ENCODE measurements at regions not wholly inside any gene's neighbourhood (a gene's known extent, or its start where the extent isn't known, plus 50 kb on each side); places are given as distances from the start of the nearest gene placed in this dataset.

GRCh38 chr15:100703032-100703578 lies 100.7 kb downstream of the ASB7 start:
- DNase-seq = no peak
- WGBS (ENCODE audit: insufficient coverage, low coverage, low lambda C conversion rate, missing lambda C conversion rate) = 21% methylated on average over 2 of the region's 3 CpGs

GRCh38 chr15:100703671-100704070 lies 101.3 kb downstream of the ASB7 start:
- intact Hi-C loops (cut with DNase I) = no loop called here
- no peak for ATAC-seq
- H3K9me3 ChIP-seq = no peaks in the 10 kb centered on the region
- 82% methylated on average over 10 of the region's 10 CpGs for WGBS (ENCODE audit: insufficient coverage, low coverage, low lambda C conversion rate, missing lambda C conversion rate)
- no peak overlapping the region for H3K4me3 ChIP-seq
- peaks cover 0 to 40% of the 10 kb centered on the region in 2 donors for H3K27me3 ChIP-seq
- H3K4me1 ChIP-seq = no peaks in the 10 kb centered on the region
- no peak overlapping the region for H3K27ac ChIP-seq
- H3K36me3 ChIP-seq = no peaks in the 10 kb centered on the region
- TF ChIP-seq POLR2A (IDR thresholded peaks at IDR 0.05) = no peak
- no peak for TF ChIP-seq CTCF (IDR thresholded peaks at IDR 0.05)
- DNase-seq = no peak

More at GRCh38 chr15:100703032-100703578, 100.7 kb downstream of the ASB7 start:
- Histone ChIP-seq H3K4me1 (no peaks in the 10 kb centered on the region), H3K9me3 (no peaks in the 10 kb centered on the region), H3K4me3 (no peak overlapping the region), H3K36me3 (no peaks in the 10 kb centered on the region), H3K27me3 (peaks cover 0 to 42% of the 10 kb centered on the region in 2 donors), H3K27ac (no peak overlapping the region)
- no peak for ATAC-seq
- TF ChIP-seq POLR2A (IDR thresholded peaks at IDR 0.05) (no peak), CTCF (IDR thresholded peaks at IDR 0.05) (no peak)
- intact Hi-C loops (cut with DNase I) = no loop called here

DNA sequence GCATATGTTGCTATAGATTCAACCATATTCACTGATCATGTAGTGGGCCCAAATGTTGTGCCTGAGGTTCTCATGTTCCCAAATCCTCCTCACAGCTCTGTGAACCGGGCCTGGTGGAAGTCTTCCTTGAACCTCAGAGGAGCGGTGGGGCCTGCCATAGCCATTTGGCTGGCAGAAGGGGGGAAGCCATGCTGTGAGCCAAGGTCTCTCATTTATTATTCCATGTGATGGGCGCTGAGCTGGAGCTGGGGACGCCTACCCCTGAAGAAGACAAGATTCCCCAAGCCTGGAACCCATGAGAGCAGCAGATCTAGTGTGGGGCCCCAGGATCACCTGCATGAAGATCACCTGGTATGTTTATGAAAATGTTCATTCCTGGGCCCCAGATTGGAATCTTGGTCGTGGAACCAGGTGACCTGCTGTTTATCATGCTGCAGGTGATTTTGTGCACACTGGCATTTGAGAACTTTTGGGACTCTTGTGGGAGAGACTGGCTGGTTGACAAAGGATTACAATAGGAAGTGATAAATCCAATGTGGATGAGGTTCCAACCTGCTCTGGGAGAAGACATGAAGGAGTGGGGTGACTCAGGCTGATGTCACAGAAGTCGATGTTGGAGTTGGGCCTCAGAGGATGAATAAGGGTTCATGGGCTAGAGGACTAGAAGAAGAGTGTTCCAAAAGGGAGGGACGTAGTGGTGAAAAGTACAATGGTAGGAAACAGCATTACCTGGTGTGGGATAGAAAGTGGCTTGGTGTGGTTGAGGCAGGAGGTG lies 102.1 kb downstream of the ASB7 start:
- ATAC-seq (no peak), DNase-seq (no peak)
- intact Hi-C loops (cut with DNase I) = no loop called here
- TF ChIP-seq POLR2A (IDR thresholded peaks at IDR 0.05) (no peak), CTCF (IDR thresholded peaks at IDR 0.05) (no peak)
- no peak overlapping the region for H3K4me3 ChIP-seq
- peaks cover 0 to 48% of the 10 kb centered on the region in 2 donors for H3K27me3 ChIP-seq
- no peaks in the 10 kb centered on the region for H3K4me1 ChIP-seq
- no peaks in the 10 kb centered on the region for H3K9me3 ChIP-seq
- no peaks in the 10 kb centered on the region for H3K36me3 ChIP-seq
- H3K27ac ChIP-seq = no peak overlapping the region
- 84% methylated on average over 6 of the region's 7 CpGs for WGBS (ENCODE audit: insufficient coverage, low coverage, low lambda C conversion rate, missing lambda C conversion rate)

GRCh38 chr15:100705065-100705464 lies 102.7 kb downstream of the ASB7 start:
- TF ChIP-seq POLR2A (IDR thresholded peaks at IDR 0.05) (no peak), CTCF (IDR thresholded peaks at IDR 0.05) (no peak)
- Histone ChIP-seq H3K4me1 (no peaks in the 10 kb centered on the region), H3K27ac (no peak overlapping the region), H3K36me3 (no peaks in the 10 kb centered on the region), H3K4me3 (no peak overlapping the region), H3K27me3 (peaks cover 0 to 49% of the 10 kb centered on the region in 2 donors), H3K9me3 (no peaks in the 10 kb centered on the region)
- ATAC-seq = peak in 1 of 4 donors; percentile 16
- DNase-seq = no peak
- intact Hi-C loops (cut with DNase I) = no loop called here
- WGBS (ENCODE audit: insufficient coverage, low coverage, low lambda C conversion rate, missing lambda C conversion rate) = 84% methylated on average over 5 of the region's 7 CpGs
